Neural cell (in vitro differentiated cells): ENCODE measurements at regions not wholly inside any gene's neighbourhood (a gene's known extent, or its start where the extent isn't known, plus 50 kb on each side); places are given as distances from the start of the nearest gene placed in this dataset.

ENCODE experiments used
- H2AFZ ChIP-seq: fragments of 200-600, 300-800 bp; sonication (generic), shearing (Covaris generic); 2 replicates; pipeline ENCODE4 v1.6.0; 2014; ENCODE audit warnings: low read depth, mild to moderate bottlenecking, antibody characterized with exemption, low read length, moderate library complexity
- H3F3A ChIP-seq: fragments of 200-600 bp; shearing (Covaris generic); 2 replicates; pipeline ENCODE4 v1.6.1; 2016; ENCODE audit warnings: mild to moderate bottlenecking, moderate library complexity, mixed read lengths, antibody characterized with exemption, low read length; ENCODE audit not compliant: insufficient read depth, poor library complexity, severe bottlenecking
- H3K27ac ChIP-seq: fragments of 200-600, 300-800 bp; sonication (generic), shearing (Covaris generic); 2 replicates; pipeline ENCODE4 v1.5.1; 2014; ENCODE audit warnings: mild to moderate bottlenecking, low read length, moderate library complexity
- H3K27me3 ChIP-seq: fragments of 300-800, 200-600 bp; sonication (generic), shearing (Covaris generic); 2 replicates; pipeline ENCODE4 v1.6.0; 2014; ENCODE audit warnings: mild to moderate bottlenecking, low read depth, low read length, moderate library complexity; ENCODE audit not compliant: insufficient read depth
- H3K36me3 ChIP-seq: fragments of 300-800, 200-600 bp; sonication (generic), shearing (Covaris generic); 2 replicates; pipeline ENCODE4 v1.5.1; 2014; ENCODE audit warnings: mild to moderate bottlenecking, antibody characterized with exemption, low read length, moderate library complexity; ENCODE audit not compliant: insufficient read depth
- H3K4me2 ChIP-seq: fragments of 300-800, 200-600 bp; sonication (generic), shearing (Covaris generic); 2 replicates; pipeline ENCODE4 v1.6.0; 2014; ENCODE audit warnings: mild to moderate bottlenecking, low read length
- H3K4me3 ChIP-seq: fragments of 300-800, 200-600 bp; sonication (generic), shearing (Covaris generic); 2 replicates; pipeline ENCODE4 v1.5.1; 2014; ENCODE audit warnings: mild to moderate bottlenecking, low read length, moderate library complexity
- H3K79me2 ChIP-seq: fragments of 200-600 bp; shearing (Covaris generic); replicated peaks from 2 replicates; pipeline ENCODE4 v1.6.0; 2014; ENCODE audit warnings: mild to moderate bottlenecking, low read length, moderate library complexity; ENCODE audit not compliant: insufficient read depth
- H3K9ac ChIP-seq: fragments of 300-800, 200-600 bp; sonication (generic), shearing (Covaris generic); 2 replicates; pipeline ENCODE4 v1.6.1; 2016; ENCODE audit warnings: mild to moderate bottlenecking, low read length, mixed read lengths
- H3K9me2 ChIP-seq: fragments of 200-600 bp; shearing (Covaris generic); 2 replicates; pipeline ENCODE4 v1.6.1; 2016; ENCODE audit warnings: mild to moderate bottlenecking, low read length, mixed read lengths; ENCODE audit not compliant: insufficient read depth
- H3K9me3 ChIP-seq: fragments of 200-600, 300-800 bp; sonication (generic), shearing (Covaris generic); 2 replicates; pipeline ENCODE4 v1.6.1; 2016; ENCODE audit warnings: mild to moderate bottlenecking, mixed run types, low read length, moderate library complexity, mixed read lengths
- H4K20me1 ChIP-seq: fragments of 200-600 bp; shearing (Covaris generic); 2 replicates; pipeline ENCODE4 v1.6.1; 2016; ENCODE audit warnings: mild to moderate bottlenecking, mixed run types; ENCODE audit not compliant: insufficient read depth
- EP300 ChIP-seq: fragments of 450-650 bp; conservative IDR thresholded peaks from 2 replicates; pipeline ENCODE4 v1.6.1; 2014; ENCODE audit warnings: antibody characterized with exemption, mild to moderate bottlenecking, moderate library complexity; ENCODE audit not compliant: poor library complexity, severe bottlenecking
- EZH2 ChIP-seq: fragments of 200-600, 300-800 bp; shearing (Covaris generic), sonication (generic); IDR thresholded peaks from 2 replicates; pipeline ENCODE4 v1.6.1; 2014; ENCODE audit warnings: antibody characterized with exemption, low read length, borderline replicate concordance, mild to moderate bottlenecking; ENCODE audit not compliant: insufficient read depth, poor library complexity, severe bottlenecking
- MXI1 ChIP-seq: fragments of 450-650 bp; conservative IDR thresholded peaks from 2 replicates; pipeline ENCODE4 v1.6.1; 2014; ENCODE audit warnings: antibody characterized with exemption, mild to moderate bottlenecking; ENCODE audit not compliant: poor library complexity, severe bottlenecking
- POLR2AphosphoS5 ChIP-seq: IDR thresholded peaks from 2 replicates; pipeline ENCODE4 v1.6.1; 2012
- RAD21 ChIP-seq: fragments of 450-650 bp; conservative IDR thresholded peaks from 2 replicates; pipeline ENCODE4 v1.6.1; 2014; ENCODE audit warnings: antibody characterized with exemption, mild to moderate bottlenecking, moderate library complexity
- SMC3 ChIP-seq: fragments of 450-650 bp; conservative IDR thresholded peaks from 2 replicates; pipeline ENCODE4 v1.6.1; 2014; ENCODE audit warnings: antibody characterized with exemption, mild to moderate bottlenecking, moderate library complexity; ENCODE audit not compliant: poor library complexity
- TAF1 ChIP-seq: IDR thresholded peaks from 2 replicates; pipeline ENCODE4 v1.6.1; 2012; ENCODE audit warnings: low read depth
- TF ChIP-seq, protein P1 (sequence below): IDR thresholded peaks from 2 replicates; pipeline ENCODE4 v1.6.1; 2012; ENCODE audit warnings: borderline replicate concordance
- TF ChIP-seq, protein P2 (sequence below): fragments of 450-650 bp; IDR thresholded peaks from 2 replicates; pipeline ENCODE4 v1.5.1; 2014; ENCODE audit warnings: antibody characterized with exemption, mild to moderate bottlenecking, moderate library complexity; ENCODE audit not compliant: poor library complexity, severe bottlenecking

DNA sequence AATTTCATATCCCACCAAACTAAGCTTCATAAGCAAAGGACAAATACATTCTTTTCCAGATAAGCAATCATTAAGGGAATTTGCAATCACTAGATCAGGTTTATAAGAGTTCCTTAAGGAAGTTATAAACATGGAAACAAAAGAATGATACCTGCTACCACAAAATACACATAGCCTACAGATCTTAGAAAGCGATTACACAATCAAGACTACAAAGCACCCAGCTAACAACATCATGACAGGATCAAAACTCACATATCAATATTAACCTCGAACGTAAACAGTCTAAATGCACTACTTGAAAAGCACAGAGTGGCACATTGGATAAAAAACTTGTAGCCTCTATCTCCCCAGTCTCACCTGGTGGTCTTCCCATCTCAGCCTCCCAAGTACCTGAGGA, 512.4 kb upstream of the PTGER4 start:
- Histone ChIP-seq H3K9me2 (no peaks in the 10 kb centered on the region), H3K4me2 (no peak overlapping the region), H3K79me2 (no peaks in the 10 kb centered on the region), H3K9me3 (no peaks in the 10 kb centered on the region), H2AFZ (no peak overlapping the region), H4K20me1 (no peaks in the 10 kb centered on the region), H3K4me3 (no peak overlapping the region), H3K36me3 (no peaks in the 10 kb centered on the region), H3F3A (no peaks in the 10 kb centered on the region), H3K9ac (no peak overlapping the region), H3K27me3 (no peaks in the 10 kb centered on the region), H3K27ac (no peak overlapping the region)
- no peak for TF ChIP-seq TAF1
- TF ChIP-seq EZH2, result no peak
- TF ChIP-seq RAD21, result no peak
- TF ChIP-seq, protein P1, sequence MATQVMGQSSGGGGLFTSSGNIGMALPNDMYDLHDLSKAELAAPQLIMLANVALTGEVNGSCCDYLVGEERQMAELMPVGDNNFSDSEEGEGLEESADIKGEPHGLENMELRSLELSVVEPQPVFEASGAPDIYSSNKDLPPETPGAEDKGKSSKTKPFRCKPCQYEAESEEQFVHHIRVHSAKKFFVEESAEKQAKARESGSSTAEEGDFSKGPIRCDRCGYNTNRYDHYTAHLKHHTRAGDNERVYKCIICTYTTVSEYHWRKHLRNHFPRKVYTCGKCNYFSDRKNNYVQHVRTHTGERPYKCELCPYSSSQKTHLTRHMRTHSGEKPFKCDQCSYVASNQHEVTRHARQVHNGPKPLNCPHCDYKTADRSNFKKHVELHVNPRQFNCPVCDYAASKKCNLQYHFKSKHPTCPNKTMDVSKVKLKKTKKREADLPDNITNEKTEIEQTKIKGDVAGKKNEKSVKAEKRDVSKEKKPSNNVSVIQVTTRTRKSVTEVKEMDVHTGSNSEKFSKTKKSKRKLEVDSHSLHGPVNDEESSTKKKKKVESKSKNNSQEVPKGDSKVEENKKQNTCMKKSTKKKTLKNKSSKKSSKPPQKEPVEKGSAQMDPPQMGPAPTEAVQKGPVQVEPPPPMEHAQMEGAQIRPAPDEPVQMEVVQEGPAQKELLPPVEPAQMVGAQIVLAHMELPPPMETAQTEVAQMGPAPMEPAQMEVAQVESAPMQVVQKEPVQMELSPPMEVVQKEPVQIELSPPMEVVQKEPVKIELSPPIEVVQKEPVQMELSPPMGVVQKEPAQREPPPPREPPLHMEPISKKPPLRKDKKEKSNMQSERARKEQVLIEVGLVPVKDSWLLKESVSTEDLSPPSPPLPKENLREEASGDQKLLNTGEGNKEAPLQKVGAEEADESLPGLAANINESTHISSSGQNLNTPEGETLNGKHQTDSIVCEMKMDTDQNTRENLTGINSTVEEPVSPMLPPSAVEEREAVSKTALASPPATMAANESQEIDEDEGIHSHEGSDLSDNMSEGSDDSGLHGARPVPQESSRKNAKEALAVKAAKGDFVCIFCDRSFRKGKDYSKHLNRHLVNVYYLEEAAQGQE, result no peak
- TF ChIP-seq SMC3, result no peak
- no peak for TF ChIP-seq MXI1
- no peak for TF ChIP-seq POLR2AphosphoS5
- TF ChIP-seq EP300, result no peak
- TF ChIP-seq, protein P2, sequence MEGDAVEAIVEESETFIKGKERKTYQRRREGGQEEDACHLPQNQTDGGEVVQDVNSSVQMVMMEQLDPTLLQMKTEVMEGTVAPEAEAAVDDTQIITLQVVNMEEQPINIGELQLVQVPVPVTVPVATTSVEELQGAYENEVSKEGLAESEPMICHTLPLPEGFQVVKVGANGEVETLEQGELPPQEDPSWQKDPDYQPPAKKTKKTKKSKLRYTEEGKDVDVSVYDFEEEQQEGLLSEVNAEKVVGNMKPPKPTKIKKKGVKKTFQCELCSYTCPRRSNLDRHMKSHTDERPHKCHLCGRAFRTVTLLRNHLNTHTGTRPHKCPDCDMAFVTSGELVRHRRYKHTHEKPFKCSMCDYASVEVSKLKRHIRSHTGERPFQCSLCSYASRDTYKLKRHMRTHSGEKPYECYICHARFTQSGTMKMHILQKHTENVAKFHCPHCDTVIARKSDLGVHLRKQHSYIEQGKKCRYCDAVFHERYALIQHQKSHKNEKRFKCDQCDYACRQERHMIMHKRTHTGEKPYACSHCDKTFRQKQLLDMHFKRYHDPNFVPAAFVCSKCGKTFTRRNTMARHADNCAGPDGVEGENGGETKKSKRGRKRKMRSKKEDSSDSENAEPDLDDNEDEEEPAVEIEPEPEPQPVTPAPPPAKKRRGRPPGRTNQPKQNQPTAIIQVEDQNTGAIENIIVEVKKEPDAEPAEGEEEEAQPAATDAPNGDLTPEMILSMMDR, result no peak

DNA sequence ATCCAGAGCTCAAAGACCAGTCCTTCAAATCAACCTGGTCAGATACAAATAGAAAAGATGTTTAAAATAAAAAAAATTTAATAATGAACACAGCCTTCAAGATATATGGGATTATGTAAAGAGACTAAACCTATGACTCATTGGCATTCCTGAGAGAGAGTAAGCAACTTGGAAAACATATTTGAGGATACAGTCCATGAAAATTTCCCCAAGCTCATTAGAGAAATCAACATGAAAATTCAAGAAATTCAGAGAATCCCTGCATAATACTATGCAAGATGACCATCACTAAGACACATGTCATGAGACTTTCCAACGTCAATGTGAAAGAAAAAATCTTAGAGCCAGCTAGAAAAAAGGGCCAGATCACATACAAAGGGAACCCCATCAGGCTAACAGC, 512.9 kb upstream of the PTGER4 start:
- Histone ChIP-seq H3K27ac (no peak overlapping the region), H3K4me3 (no peak overlapping the region), H3K4me2 (no peak overlapping the region), H3K9ac (no peak overlapping the region), H3F3A (no peaks in the 10 kb centered on the region), H3K27me3 (no peaks in the 10 kb centered on the region), H2AFZ (no peak overlapping the region), H3K9me3 (no peaks in the 10 kb centered on the region), H3K79me2 (no peaks in the 10 kb centered on the region), H3K36me3 (no peaks in the 10 kb centered on the region), H4K20me1 (no peaks in the 10 kb centered on the region), H3K9me2 (no peaks in the 10 kb centered on the region)
- TF ChIP-seq POLR2AphosphoS5 (no peak), EZH2 (no peak), RAD21 (no peak), MXI1 (no peak), EP300 (no peak), TAF1 (no peak), SMC3 (no peak)
- TF ChIP-seq, protein P2, result no peak
- TF ChIP-seq, protein P1, result no peak
